GM18867 (cell line): ENCODE measurements at regions not wholly inside any gene's neighbourhood (a gene's known extent, or its start where the extent isn't known, plus 50 kb on each side); places are given as distances from the start of the nearest gene placed in this dataset.

Source experiments
- ATAC-seq: cut with Tn5 transposase; IDR thresholded peaks from one replicate; pipeline ENCODE4 v1.9.1; 2021; ENCODE audit warnings: mild to moderate bottlenecking, moderate library complexity; ENCODE audit not compliant: unreplicated experiment

DNA sequence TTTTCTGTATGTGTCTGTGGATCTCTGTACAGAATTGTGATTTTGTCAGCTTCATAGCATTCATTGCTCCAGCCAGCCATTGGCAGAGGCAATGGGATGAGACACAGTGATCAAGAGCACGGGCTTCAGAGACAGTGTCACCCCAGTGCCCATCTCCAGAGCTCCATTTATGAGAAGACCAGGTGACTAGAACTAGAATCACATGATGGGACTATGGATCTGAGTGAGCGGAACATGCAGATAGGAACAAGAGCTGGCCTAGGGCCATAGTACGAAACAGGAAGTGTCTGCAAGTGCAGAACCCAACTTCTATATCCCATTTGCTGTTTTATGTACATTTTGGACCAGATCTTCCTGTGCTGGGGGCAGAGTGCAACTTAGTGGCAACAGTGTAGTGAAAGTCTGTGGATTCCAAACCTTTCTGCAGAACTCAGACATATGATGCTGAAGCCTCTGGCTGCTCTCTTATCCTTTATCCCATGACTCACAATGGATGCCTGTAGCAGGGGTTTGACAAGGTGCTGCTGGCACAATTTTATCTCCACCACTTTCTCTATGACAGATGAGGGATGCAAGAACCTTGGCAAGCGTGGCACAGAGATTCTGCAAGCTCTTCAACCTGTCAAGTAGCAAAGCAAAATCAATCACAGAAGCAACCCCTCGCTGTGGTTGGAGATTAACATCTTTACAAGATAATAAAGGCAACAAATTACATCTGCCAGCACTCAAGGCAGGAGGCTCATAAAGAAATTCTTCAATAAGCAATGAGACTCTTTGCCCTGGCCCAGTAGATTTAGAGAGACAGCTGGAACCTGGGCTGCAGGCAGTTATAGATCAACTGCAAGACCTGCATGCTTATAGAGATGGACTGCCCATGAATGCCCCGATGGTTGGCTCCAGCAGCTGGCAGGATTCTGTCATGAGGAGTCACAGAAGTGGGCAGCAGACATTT is 681.3 kb downstream of the TNS3 start:
- ATAC-seq = no peak

DNA sequence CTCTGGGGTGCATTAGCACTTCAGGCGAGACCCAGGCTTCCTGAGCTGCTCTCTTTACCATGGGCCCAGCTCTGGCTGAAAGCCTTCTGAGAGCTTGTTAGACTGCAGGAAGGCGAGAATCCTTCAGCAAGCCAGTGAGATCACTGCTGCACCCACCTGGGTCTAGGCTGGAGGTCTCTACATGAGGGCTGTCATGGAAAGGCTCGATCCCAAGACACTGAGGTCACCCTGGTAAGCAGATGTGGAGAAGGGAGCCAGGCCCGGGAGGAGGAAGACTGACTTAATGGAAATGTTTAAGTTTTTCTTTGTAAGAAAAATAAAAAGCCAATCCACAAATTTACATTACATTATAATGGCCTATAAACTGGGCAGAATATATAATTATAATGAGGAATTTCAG is 684.5 kb downstream of the TNS3 start:
- ATAC-seq = no peak

DNA sequence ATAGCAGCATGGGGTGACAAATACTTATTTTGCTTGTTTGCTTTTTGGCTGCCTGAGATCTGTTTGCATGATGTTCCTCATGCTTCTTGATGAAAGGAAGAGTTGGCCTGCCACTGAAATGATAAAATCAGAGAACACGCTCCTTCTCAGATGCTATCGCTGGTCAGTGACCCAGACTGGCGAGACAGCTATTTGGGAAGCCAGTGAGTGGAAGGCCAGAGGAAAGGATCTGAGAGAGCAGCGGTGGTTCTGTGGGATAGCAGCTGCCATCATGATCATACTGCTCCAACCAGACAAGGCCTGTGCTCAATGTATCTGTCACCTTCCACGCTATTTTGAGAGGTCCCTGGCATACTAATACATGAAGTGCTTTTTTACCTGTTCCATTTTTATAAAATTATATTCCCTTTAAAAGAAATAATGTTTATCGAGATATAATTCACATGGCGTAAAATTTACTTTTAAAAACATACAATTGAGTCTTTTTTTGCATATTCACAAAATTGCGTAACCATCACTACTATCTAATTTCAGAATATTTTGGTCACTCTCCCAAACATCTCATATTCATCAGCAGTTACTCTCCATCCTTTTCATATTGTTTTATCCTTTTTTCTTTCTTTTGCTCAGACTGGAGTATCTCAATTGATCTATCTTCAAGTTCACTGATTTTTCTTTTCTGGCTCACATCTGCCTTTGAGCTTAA is 695.1 kb downstream of the TNS3 start:
- no peak for ATAC-seq

DNA sequence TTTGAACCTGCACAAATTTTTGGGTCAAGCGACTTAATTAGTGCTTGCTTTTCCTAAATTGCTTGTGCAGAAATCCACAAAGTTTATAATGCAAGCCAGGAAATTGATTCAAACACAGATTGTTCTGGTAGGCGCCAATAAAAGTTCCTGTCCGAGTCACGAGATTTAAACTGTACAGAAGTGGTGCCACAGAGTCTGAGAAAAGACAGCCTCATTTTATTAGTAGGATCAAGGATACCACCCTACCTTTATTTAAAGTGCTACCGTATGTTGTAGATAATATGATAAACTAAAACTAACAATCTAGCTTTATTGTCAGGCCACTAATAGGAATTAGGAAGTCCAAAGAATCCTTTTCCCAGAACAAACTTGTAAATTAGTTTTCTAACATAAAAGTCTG is 696.7 kb downstream of the TNS3 start:
- ATAC-seq = no peak

DNA sequence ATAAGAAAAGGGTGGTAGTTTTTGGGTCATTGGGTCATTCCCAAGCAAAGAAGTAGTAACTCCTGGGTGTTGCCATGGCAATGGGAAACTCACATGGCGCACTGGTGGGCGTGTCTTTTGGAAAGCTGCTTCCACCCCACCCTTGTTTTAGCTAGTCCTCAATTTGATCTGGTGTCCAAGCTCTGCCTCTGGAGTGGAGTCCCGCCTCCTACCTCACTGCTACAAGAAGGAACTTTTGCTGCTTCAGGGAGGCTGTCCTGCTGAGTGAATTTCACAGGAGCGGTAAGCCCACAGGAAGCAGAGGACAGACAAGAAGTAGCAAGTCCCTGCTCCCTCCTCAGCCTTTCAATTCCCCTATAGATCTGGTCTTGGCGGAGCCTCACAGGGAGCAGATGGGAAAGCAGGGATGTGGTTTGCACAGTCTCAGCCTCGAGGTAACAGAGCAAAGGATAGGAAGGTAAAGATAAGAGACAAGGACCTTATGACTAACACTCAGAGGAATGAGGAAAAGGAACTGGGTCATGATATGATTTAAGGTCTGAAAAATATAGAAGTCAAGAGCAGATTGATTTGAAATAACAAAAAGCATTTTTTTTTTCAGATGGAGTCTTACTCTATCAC is 700.3 kb downstream of the TNS3 start:
- ATAC-seq = no peak

DNA sequence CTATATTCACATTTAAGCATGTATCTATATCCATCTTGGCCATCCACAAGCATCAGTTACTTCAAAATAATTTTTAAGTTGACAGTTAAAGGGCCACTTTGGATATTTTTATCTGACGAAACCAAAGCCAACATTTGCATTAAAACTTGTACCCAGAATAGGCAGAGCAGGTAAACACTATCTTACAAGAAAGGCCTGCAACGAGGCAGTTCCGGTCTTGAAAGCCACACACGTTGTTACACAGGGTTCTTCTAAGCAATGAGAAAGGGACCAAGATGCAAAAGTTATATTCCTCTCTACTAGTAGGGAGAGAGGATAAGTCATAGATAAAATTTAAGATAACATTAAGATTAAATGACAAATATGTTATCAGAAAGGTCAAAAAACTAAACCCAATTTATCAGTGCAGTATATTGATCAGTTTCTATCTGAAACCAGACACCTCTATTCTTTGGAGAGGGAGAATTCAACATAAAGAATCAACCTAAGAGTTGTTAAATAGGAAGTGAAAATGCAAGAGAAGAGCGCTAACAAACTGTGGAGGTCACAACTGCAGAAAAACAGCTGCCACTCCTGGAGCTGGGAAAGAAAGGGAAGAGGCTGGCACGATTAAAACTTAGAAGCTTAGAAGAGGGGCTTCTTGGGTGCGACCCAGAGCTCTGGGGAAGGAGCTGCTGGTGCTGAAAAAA is 701.3 kb downstream of the TNS3 start:
- peak; percentile 88 for ATAC-seq

DNA sequence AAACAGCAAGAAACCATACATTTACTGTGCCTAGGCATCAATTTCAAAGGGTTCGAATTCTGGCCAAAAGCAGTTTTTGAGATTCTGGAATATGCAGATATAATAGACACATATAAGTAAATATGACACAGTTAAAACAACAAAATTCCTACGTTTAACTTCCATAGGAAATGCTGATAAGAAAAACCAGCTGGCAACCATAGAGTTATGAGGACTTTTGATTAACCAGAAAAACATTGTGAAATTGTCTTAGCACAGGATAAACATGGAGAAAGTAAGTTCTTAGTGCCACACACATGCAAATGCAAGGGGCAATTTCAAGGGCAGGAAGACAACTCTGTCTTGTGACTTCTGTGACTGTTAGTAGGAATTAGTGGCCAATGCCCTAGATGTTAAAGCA is 702.1 kb downstream of the TNS3 start:
- ATAC-seq = no peak

DNA sequence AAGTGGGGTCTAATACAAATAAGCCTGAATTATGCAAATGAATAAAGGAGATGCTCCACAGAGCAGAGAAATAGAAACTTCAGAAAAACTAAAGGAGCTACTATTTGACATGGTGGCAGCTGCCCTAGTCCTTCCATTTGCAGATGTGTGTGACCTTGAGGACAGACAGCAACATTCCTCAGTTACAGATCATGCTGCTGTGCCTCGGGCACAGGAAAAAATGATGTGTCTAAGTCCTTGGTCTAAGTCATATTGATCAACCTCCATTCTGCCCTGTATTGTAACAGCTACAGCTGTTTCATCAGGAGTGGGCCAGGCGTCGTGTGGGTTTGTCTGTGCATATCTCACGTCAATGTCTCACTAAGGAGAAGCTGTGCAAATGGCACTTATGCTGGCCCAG is 710.4 kb downstream of the TNS3 start:
- ATAC-seq = no peak

DNA sequence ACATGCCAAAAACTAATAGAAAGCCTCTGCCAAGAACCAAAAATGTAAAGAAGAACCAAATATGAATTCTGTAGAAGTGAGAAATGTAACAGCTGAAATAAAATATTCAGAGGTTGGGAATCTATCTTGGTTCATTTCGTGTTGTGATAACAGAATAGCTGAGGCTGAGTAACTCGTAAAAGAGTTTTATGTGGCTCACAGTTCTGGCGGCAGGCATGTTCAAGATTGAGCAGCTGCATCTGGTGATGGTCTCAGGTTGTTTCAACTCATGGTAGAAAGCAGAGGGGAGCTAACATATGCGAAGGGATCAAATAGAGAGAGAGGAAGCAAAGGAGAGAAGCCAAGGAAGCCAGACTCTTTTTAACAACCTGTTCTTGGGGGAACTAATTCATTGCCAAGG is 717.2 kb downstream of the TNS3 start:
- ATAC-seq = no peak

DNA sequence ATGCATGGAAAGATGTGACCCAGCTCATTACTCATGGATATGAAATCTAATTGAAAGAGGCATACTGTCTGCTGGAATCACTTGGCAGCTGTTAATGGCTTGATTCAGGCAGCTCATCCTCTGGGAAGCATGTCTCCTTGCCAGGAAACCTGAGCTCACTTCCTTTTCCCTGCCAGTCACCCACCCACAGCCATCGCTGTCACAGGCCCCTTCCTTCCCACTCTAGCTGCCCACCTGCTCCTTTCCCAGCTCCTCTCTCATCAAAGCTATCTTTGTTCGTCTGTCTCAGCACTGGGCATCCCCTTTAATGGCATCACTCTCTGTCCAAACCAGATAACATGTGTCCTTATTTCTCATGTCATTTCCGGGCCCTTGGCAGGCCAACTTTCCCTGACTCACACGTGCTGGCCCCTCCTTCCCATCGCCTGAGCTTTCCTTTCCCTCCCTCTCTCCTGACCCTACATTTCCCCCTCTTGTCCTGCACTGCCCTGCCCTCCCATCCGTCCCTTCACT is 721.9 kb downstream of the TNS3 start:
- ATAC-seq = no peak

DNA sequence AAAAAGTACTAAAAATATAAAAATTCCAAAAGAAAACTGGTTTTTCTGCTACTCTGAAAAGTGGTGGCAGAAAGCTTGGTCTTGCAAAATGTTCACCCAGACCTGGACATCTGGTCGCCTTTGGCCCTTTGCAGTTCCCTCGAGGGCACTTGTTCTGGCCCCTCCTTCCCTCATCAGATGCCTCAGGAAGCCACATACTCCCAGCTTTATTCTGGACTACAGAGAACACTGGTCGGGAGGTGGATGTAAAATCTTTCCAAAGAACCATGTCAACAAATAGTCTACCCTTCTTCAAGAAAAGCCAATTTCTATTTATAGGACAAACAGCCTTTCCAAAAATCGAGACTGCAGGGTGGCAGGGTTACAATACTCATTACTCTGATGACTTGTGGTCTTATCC is 726.1 kb downstream of the TNS3 start:
- ATAC-seq = no peak

DNA sequence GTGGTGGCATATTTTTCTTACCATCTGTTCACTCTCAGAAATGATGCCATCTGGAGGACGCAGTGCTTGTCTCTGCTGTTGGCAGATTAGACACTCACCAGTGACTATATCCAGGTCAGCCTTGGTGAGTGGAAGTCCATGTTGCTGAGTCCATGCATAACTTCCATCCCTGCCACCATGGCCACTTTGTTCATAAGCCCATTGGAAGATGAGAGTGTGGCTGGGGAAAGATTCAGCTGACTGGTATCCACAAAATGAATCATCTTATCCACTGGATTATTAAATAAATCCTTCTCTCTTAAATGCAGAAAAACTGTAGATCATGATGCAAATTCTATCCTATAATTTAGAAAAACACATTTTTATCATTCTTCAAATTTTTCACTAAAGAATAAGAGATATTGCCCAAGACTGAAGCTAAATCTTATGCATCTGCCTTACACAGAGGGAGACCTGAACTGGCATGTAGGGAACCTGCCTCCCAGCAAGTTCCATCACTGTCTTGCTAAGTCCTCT is 726.9 kb downstream of the TNS3 start:
- no peak for ATAC-seq

DNA sequence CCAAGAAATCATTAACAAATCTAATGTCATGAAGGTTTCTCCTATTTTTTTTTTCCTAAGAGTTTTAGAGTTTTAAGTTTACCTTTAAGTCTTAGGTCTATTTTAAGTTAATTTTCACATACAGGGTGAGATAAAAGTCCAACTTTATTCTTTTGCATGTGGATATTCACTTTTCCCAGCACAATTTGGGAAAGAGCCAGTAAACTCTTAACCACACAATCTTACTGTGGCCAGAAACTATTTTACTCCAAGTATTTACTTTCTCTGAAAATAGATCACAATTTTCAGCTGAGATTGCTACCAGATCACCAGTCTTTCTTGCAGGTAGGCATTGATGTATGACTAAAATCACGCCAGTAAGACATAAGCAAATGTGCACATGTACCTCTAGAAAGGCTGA is 728.5 kb downstream of the TNS3 start:
- no peak for ATAC-seq

DNA sequence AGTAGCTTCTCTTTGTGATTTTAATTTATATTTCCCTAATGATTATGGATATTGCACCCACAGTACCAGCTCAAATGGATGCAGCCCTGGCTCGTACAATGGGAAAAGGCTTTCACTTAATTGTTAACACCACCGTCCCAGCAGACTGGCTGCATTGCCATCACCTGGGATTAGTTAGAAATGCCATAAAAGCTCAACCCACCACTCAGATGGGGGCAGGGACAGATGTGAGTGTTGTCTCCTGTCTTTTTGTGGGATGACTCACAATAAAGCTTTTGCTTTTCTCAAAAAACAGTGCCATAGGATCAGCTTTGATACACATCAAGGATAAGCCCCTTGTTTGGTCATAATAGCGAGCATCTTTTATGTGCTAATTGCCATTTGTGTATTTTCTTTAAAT is 729.1 kb downstream of the TNS3 start:
- ATAC-seq = no peak

DNA sequence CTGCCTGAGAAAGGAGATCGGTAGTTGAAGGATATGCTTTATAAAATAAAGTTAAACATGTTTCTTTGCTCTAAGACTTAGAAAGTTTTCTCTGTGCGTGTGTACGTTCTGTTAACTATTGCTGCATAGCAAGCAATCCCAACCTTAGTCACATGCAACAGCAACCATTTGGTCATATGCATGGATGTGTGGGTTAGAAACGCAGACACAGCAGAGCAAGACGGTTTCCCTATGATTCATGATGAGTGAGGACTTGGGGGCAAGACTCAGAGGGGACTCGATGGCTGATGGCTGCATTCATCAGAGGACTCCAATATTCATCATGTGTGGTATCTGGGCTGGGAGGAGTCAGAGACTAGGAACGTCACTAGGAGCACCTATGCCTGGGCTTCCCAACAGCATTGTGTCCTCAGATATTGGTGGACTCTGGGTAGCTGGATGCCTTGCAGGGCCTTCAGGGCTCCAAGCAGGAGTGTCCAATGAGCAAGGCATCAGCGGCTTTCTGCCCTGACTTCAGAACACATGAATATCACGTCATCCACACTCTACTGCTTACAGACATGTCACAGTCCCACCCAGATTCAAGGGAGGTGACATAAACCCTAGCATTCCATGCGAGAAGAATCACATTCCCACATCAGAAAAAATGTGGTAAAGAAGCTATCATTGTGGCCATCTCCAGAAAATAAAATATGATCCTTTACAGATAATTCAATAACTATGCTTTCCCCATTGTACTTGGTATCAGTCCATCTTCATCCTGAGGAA is 731.2 kb downstream of the TNS3 start:
- no peak for ATAC-seq

DNA sequence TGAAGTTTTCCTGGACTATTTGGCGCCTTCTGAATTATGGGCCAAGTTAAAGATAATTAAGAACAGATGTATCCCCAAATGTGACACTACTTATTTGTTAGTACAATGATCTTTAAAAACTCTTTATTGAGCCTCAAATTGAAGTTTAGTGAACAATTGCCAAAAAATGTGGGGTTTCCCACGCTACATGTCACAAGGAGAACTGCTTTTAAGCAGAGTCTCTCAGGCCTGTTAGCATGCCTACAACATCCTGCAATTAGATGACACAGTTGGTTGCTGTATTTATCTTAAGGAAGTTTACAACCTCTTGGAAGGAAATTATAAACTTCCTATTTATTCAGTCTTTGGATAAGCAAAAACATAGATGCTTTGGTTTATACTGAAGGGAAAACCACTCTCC is 733.0 kb downstream of the TNS3 start:
- ATAC-seq = no peak

DNA sequence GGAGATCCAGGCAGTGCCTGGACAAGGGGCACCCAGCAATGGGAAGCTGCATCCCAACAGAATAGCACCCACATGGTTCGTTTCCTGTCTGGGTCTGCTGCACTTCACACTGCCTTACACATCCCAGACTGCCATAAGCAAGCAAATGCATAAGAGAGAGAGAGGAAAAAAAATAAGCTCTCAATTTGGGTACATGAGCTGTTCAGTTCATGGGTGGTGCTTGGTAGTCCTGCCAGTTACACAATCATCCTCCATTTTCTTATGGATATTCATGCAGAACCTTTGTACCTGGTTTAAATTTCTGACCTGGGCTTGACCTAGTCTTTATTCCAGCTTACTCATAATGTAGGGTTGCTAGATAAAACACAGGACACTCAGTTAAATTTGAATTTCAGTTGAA is 733.6 kb downstream of the TNS3 start:
- no peak for ATAC-seq

DNA sequence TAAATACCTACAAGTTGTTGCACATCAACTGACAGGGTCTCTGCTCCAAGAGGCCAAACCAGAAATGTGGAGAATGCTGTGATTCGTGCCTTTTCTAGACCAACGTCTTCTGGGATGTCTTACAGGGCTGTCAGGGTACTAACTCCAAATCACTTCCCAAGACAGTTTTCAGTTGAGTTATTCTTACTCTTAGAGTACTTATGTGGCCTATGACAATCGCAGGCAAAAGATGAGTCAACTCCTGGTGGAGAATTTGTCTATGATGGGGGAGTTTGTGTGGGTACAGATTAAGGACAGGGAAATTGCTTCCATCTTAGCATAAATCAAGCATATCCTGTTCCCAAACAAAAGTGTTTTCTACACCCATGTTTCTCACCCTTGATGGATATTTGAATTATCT is 734.8 kb downstream of the TNS3 start:
- no peak for ATAC-seq

DNA sequence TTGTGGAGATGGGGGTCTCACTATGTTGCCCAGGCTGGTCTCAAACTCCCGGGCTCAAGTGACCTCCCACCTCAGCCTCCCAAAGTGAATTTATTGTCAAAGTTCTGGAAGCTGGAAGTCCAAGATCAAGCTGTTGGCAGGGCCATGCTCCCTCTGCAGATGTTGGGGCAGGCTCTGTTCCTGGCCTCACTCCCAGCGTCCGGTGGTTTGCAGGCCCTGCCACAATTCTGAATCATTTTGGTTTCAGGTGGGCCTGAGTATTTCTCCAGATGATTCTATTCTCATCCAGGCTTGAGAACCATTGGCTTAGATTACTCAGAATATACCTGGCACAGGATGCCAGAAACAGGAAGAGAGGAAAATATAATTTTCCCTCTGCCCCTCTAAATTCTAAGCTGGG is 737.4 kb downstream of the TNS3 start:
- no peak for ATAC-seq

DNA sequence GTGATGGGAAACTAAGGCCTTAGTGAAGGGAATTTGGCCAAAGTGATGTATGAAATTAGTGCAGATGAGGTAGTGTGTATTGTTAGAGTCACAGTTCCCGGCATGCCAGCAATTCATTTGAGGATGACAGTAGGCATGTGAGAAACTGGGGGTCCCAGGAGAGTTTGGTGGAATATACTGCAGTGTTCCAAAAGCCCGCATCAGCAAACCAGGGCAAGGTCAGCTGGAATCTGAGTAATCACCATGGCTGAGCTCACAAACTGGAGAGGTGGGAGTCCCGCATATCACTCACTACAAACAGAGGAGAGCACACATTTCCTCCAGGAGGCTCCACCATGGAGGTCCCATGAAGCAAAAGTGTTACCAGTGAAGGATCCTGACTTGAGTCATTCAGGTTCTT is 740.7 kb downstream of the TNS3 start:
- ATAC-seq = no peak
